ENCODE measurements at regions not wholly inside any gene's neighbourhood (a gene's known extent, or its start where the extent isn't known, plus 50 kb on each side); places are given as distances from the start of the nearest gene placed in this dataset.

DNA sequence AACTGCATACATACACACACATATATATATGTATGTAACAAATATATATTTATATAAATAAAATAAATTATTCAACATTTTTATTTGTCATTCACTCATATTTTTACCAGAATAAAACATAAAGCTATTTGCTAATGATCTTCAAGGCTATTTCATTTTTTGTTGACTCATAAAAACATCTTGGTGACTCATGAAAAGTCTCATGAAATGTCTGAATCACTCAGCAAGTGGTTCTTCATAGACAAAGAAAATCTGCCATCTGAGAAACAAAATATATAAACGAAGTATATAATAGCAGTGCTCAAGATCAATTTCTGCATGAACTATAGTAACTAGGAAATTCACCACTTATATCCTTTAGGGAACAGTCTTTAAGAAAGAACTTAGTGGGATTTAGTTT lies 764.8 kb upstream of the FAT3 start:
- TF ChIP-seq POLR2AphosphoS5 (IDR thresholded peaks at IDR 0.05; ENCODE audit: low read depth, low read length) (no peak), CTCF (IDR thresholded peaks at IDR 0.05) (no peak)
